Muscle layer of duodenum (tissue), 2 donors: ENCODE measurements at regions not wholly inside any gene's neighbourhood (a gene's known extent, or its start where the extent isn't known, plus 50 kb on each side); places are given as distances from the start of the nearest gene placed in this dataset.

Experiments
- H3K27ac ChIP-seq: one replicate; pipeline ENCODE4 v1.7.0; 2013; ENCODE audit warnings: mild to moderate bottlenecking, low read length
- H3K27me3 ChIP-seq: one replicate; pipeline ENCODE4 v1.7.0; 2013; ENCODE audit warnings: low read depth, mild to moderate bottlenecking, control low read depth, low read length
- H3K36me3 ChIP-seq, 2 donors: one replicate each; pipeline ENCODE4 v1.7.0; 2013; ENCODE audit warnings: low read length in 2 of 2, control low read depth in 1 of 2, mild to moderate bottlenecking in 1 of 2; ENCODE audit not compliant: insufficient read depth in 2 of 2, control insufficient read depth in 1 of 2
- H3K4me1 ChIP-seq, 2 donors: one replicate each; pipeline ENCODE4 v1.7.0; 2013; ENCODE audit warnings: low read length in 2 of 2, mild to moderate bottlenecking in 2 of 2, control low read depth in 1 of 2, moderate library complexity in 1 of 2; ENCODE audit not compliant: insufficient read depth in 2 of 2, control insufficient read depth in 1 of 2
- H3K4me3 ChIP-seq, 2 donors: one replicate each; pipeline ENCODE4 v1.7.0; 2013; ENCODE audit warnings: low read length in 2 of 2, low read depth in 1 of 2, mild to moderate bottlenecking in 1 of 2
- H3K9me3 ChIP-seq, 2 donors: one replicate each; pipeline ENCODE4 v1.7.0; 2013; ENCODE audit warnings: low read length in 2 of 2, control low read depth in 1 of 2, mild to moderate bottlenecking in 1 of 2; ENCODE audit not compliant: control insufficient read depth in 1 of 2
- donor health status: healthy.

DNA sequence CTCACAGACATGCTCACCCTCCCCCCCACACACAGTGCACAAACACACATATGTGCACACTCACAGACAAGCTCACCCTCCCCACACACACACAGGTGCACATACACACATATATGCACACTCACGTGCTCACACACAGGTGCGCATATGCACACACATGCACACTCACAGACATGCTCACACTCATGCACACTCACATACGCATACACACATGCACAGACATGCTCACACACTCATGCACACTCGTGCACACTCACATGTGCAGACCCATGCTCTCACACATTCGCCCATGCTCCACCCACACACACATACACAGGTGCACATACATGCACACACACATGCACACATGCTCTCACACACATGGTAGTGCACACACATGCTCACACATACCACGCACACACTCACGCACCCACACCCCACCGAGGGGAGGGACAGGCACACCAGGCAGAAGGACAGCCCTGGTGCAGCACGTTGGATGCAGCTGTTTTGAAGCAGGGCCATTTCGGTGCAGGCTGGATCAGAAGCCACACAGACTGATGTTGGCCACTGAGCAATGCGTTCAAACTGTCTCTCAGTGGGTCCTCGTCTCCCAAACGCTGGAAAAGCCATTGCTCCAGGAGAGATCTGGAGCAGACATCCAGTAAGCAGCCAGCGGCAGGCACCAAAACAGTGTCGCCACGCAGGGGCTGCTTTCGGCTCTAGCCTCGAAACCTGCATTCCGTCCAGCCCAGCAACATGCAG, 86.2 kb upstream of the ZNF469 start:
- Histone ChIP-seq H3K9me3 (no peaks in the 10 kb centered on the region), H3K27me3 (no peaks in the 10 kb centered on the region), H3K36me3 (no peaks in the 10 kb centered on the region), H3K4me1 (no peaks in the 10 kb centered on the region), H3K4me3 (no peak overlapping the region), H3K27ac (no peak overlapping the region)

DNA sequence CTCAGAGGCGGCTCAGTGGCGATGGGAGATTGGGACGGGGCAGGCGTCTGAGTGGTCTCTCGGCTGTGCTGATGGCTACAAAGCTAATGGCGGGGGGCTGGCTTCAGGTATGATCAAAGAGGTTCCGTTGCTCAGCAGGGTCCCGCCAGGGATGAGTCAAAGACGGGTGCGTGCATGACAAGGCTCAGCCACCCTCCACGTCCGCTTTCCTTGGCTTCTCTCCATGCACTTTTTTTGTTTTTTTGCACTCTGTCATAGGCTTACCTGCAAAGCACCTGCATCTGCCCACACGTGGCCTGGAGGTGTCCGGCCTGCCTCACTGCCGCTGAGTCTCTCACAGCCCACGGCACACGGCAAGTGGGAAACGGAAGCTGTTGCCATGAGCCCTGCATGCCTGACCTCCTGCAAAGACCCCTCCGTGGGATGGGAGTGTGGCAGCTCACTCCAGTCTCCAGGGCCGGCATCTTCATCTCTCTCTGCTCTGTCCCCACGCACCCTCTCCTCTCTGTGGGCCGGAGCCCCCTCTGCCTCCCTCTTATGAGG, 85.5 kb upstream of the ZNF469 start:
- Histone ChIP-seq H3K9me3 (no peaks in the 10 kb centered on the region), H3K36me3 (no peaks in the 10 kb centered on the region), H3K4me3 (no peak overlapping the region), H3K27me3 (no peaks in the 10 kb centered on the region), H3K27ac (no peak overlapping the region), H3K4me1 (no peaks in the 10 kb centered on the region)

DNA sequence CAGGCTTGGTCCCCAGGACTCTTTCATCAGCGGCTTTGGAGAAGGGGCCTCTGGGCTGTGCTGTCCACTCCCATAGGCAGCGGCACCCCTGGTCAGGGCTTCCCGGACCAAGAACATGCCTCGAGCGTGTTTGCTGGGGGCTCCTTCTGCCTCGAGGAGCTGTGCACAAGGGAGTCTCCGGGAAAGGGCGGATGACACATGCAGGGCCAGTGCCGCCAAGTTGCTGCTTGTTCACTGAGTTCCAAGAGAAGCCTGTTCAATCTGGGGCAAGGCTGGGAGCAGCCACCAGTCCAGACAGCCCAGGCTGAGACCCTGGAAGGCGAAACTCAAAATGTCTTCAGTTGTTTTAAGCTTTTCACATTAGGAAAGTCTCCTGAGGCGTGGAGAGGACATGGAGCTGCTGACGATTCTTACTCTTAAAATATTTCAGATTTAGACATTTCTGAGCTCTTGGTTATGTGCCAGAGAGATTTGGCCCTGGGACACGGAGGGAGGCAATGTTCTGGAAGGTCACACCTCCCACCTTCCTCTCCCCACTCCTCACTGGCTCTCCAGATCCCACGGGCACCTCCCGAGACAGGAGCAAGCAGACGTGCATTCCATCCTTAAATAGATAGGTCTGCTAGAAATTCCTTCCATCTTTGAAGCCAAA, 84.5 kb upstream of the ZNF469 start:
- Histone ChIP-seq H3K4me3 (no peak overlapping the region), H3K9me3 (peaks cover 0 to 6% of the 10 kb centered on the region in 2 donors), H3K27me3 (no peaks in the 10 kb centered on the region), H3K36me3 (no peaks in the 10 kb centered on the region), H3K4me1 (peaks cover 0 to 1% of the 10 kb centered on the region in 2 donors), H3K27ac (no peak overlapping the region)

DNA sequence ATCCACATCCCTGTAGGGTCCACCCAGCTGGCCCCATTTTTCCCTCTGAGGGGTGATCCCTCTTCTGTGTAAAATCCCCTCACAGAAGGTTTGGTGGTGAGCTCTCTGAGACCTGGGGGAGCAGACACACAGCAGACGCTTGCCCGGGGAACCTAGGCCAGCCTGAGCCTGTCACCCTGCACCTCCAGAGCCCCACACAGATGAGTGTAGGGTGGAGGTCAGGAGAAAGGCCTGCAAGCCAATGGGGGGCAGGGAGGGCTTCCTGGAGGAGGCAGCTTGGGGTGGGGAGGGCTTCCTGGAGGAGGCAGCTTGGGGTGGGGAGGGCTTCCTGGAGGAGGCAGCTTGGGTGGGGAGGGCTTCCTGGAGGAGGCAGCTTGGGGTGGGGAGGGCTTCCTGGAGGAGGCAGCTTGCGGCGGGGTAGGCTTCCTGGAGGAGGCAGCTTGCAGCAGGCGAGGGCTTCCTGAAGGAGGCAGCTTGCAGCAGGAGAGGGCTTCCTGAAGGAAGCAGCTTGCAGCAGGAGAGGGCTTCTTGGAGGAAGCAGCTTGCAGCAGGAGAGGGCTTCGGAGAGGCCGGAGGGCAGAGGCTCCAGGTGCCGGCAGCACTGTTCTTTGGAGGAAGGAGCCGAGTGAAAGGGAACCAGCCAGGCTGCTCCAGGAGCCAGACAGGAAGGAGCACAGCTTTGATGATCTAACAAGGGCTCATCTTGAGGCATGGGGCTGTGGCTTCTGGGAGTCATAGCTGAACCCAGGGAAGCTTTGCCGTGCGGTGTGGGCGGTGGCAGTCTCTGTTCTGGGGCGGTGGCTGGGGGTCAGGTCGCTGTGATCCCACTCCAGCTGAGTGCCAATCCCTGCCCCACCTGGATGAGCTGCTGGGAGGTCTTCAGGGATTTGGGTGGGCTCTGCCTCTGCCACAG, 83.7 kb upstream of the ZNF469 start:
- no peak overlapping the region for H3K4me3 ChIP-seq

DNA sequence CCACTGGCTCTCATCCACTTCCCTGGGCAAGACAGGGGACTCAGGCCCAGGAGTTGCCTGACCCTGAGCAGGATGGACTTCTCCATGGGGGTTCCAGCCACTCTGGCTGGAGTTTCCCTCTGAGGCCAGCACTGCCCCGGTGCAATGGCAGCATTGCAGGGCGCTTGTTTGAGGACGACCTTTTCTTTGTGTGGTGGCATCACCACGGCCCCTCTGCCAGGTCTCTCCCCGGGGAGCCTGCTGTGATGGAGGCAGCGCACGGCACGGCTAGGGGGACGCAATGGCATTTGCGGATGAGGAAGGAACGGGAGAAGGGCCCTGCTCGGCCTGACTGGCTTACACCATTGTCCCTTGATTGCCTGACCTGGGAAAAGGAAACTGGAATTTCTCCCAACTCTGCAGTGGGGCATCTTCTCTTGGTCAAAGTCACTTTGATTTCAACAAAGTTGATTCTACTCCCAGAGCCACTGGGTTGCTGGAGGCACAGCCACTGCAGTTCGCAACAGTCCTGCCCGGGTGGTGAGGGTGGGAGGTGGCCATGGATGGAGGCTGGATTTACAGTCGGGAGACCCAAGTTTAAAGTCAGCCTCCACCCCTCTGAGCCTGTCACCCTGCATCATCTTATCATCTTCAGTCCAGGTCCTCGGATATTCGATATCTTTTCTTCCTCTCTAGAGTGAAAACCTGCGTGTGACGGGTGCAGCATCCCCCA, 82.9 kb upstream of the ZNF469 start:
- Histone ChIP-seq H3K4me3 (no peak overlapping the region), H3K4me1 (peaks cover 6 to 17% of the 10 kb centered on the region in 2 donors), H3K9me3 (peaks cover 0 to 10% of the 10 kb centered on the region in 2 donors), H3K27me3 (no peaks in the 10 kb centered on the region), H3K36me3 (no peaks in the 10 kb centered on the region), H3K27ac (no peak overlapping the region)

More for the DNA sequence above, 83.7 kb upstream of the ZNF469 start:
- H3K4me1 ChIP-seq = peaks cover 0 to 9% of the 10 kb centered on the region in 2 donors
- no peak overlapping the region for H3K27ac ChIP-seq
- peaks cover 0 to 10% of the 10 kb centered on the region in 2 donors for H3K9me3 ChIP-seq
- no peaks in the 10 kb centered on the region for H3K36me3 ChIP-seq
- H3K27me3 ChIP-seq = no peaks in the 10 kb centered on the region

DNA sequence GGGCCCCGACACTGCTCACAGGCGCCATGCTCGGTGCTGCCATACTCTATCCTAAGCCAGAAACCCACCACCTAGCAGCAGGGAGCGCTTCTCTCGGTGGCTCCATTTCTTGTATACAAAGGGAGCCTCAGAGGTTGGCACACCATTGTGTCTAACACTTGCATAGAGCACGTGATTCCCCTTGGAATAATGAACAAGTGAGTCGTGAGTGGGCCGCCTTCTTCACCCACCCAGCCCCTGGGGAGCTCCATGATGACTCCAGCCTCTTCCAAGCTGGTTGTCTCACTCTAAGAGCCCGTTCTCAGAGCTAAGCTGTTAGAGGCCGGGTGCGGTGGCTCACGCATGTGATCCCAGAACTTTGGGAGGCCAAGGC, 82.3 kb upstream of the ZNF469 start:
- H3K27me3 ChIP-seq = no peaks in the 10 kb centered on the region
- no peak overlapping the region for H3K27ac ChIP-seq
- no peaks in the 10 kb centered on the region for H3K36me3 ChIP-seq
- H3K9me3 ChIP-seq = peaks cover 0 to 10% of the 10 kb centered on the region in 2 donors
- H3K4me3 ChIP-seq = no peak overlapping the region
- peaks cover 10 to 23% of the 10 kb centered on the region in 2 donors for H3K4me1 ChIP-seq

DNA sequence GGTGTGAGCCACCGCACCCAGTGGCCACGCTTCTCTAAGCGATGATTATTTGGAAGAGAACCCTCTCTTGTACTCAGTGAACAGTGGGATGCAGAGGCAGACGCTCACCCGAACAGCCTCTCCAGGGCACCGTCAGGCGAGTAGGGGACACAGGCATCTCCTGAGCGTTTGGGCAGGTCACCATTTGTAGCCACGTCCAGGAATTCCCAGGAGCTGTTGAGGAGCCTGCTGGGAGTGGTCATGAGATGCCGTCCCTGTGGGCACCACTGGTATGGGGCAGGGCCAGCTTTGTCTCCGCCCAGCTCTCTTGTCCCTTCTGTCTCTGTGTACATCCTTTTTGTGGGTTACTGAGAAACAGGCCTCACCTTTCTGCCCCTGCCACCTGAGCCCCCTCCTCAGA, 81.3 kb upstream of the ZNF469 start:
- Histone ChIP-seq H3K4me1 (peaks cover 10 to 25% of the 10 kb centered on the region in 2 donors), H3K27ac (no peak overlapping the region), H3K36me3 (no peaks in the 10 kb centered on the region), H3K9me3 (peaks cover 0 to 10% of the 10 kb centered on the region in 2 donors), H3K4me3 (no peak overlapping the region), H3K27me3 (no peaks in the 10 kb centered on the region)

DNA sequence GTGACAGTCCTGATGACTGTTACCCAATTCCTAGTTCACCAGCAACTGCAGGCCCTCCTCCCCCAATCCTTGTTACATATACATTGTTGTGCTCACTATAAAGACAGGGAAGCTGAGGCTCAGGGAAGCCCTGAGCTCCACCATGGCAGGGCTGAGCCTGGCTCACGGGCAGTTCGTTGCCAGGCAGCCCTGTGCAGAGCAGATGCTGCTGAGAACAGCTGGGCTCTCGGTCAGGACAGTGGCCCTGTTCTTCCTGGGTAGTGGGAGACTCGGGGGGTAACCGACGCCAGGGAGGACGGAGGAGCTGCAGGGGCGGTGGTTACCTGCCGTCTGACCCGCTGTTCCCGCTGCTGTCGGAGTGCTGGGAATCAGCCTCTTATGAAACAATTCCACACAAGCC, 80.9 kb upstream of the ZNF469 start:
- no peak overlapping the region for H3K27ac ChIP-seq
- peaks cover 0 to 10% of the 10 kb centered on the region in 2 donors for H3K9me3 ChIP-seq
- peaks cover 10 to 25% of the 10 kb centered on the region in 2 donors for H3K4me1 ChIP-seq
- H3K27me3 ChIP-seq = no peaks in the 10 kb centered on the region
- H3K4me3 ChIP-seq = no peak overlapping the region
- no peaks in the 10 kb centered on the region for H3K36me3 ChIP-seq

DNA sequence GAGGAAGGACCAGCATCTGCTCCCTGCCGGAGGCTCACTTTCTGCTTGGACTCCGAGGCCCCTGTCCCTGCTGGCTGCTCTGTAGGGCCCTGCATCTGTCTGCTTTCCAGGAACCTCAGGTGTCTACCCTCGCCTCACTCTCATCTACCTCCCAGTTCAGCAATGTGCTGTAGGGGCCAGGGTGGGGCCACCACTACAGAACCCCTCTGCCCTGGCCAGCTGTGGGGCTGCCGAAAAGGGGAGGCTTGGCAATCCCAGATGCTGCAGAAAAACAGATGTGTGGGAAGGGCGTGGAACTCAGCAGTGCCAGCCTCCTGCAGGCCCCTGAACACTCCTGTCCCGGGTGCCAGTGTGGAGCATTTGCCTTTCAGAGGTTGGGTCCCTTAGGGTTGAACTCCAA, 80.1 kb upstream of the ZNF469 start:
- no peaks in the 10 kb centered on the region for H3K36me3 ChIP-seq
- H3K27ac ChIP-seq = no peak overlapping the region
- no peak overlapping the region for H3K4me3 ChIP-seq
- H3K4me1 ChIP-seq = peaks cover 10 to 25% of the 10 kb centered on the region in 2 donors
- peaks cover 0 to 10% of the 10 kb centered on the region in 2 donors for H3K9me3 ChIP-seq
- H3K27me3 ChIP-seq = no peaks in the 10 kb centered on the region

DNA sequence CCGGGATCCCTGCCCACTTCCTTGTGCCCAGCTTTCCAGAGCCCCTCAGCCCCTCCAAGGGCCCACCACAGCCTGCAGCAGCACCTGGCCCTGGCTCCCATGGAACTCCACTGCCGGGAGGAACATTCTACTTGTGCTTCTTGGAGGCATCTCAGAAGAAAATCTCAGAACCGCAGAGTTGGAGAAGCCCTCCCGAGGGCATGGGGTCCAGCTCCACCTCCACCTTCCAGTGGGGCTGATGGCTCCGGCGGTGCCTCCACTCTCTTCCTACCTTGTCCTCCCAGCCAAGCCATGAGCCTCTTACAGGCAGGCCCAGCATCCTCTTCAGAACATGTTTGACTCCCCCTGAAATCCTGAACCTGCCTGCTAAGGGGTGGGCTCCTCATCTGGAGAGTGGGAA, 79.4 kb upstream of the ZNF469 start:
- Histone ChIP-seq H3K27me3 (no peaks in the 10 kb centered on the region), H3K36me3 (no peaks in the 10 kb centered on the region), H3K4me3 (no peak overlapping the region), H3K9me3 (peaks cover 0 to 10% of the 10 kb centered on the region in 2 donors), H3K27ac (no peak overlapping the region), H3K4me1 (peaks cover 10 to 25% of the 10 kb centered on the region in 2 donors)
